ENCODE measurements at regions not wholly inside any gene's neighbourhood (a gene's known extent, or its start where the extent isn't known, plus 50 kb on each side); places are given as distances from the start of the nearest gene placed in this dataset.

- no peak for TF ChIP-seq CTCF (IDR thresholded peaks at IDR 0.05; ENCODE audit: control insufficient read depth, insufficient read depth, low read depth, low read length, missing control alignments)
- no peak for DNase-seq (ENCODE audit: low read depth)
- H3K4me3 ChIP-seq (ENCODE audit: control insufficient read depth, low read depth, low read length) = no peak overlapping the region
Observed at GRCh38 chr12:131458931-131459772, 251.7 kb upstream of the SFSWAP start.

GRCh38 chr12:131459773-131460365 is 251.0 kb upstream of the SFSWAP start:
- TF ChIP-seq CTCF (IDR thresholded peaks at IDR 0.05; ENCODE audit: control insufficient read depth, insufficient read depth, low read depth, low read length, missing control alignments) = no peak
- DNase-seq (ENCODE audit: low read depth) = no peak
- H3K4me3 ChIP-seq (ENCODE audit: control insufficient read depth, low read depth, low read length) = no peak overlapping the region

- no peak overlapping the region for H3K4me3 ChIP-seq (ENCODE audit: control insufficient read depth, low read depth, low read length)
- no peak for DNase-seq (ENCODE audit: low read depth)
- no peak for TF ChIP-seq CTCF (IDR thresholded peaks at IDR 0.05; ENCODE audit: control insufficient read depth, insufficient read depth, low read depth, low read length, missing control alignments)
Observed at GRCh38 chr12:131460520-131460919, 250.4 kb upstream of the SFSWAP start.

GRCh38 chr12:131461096-131461495 is 249.8 kb upstream of the SFSWAP start:
- no peak for DNase-seq (ENCODE audit: low read depth)
- H3K4me3 ChIP-seq (ENCODE audit: control insufficient read depth, low read depth, low read length) = no peak overlapping the region
- TF ChIP-seq CTCF (IDR thresholded peaks at IDR 0.05; ENCODE audit: control insufficient read depth, insufficient read depth, low read depth, low read length, missing control alignments) = no peak

- no peak overlapping the region for H3K4me3 ChIP-seq (ENCODE audit: control insufficient read depth, low read depth, low read length)
- no peak for DNase-seq (ENCODE audit: low read depth)
- TF ChIP-seq CTCF (IDR thresholded peaks at IDR 0.05; ENCODE audit: control insufficient read depth, insufficient read depth, low read depth, low read length, missing control alignments) = no peak
Observed at GRCh38 chr12:131463174-131463573, 247.7 kb upstream of the SFSWAP start.

GRCh38 chr12:131464081-131464480 is 246.8 kb upstream of the SFSWAP start:
- TF ChIP-seq CTCF (IDR thresholded peaks at IDR 0.05; ENCODE audit: control insufficient read depth, insufficient read depth, low read depth, low read length, missing control alignments) = no peak
- DNase-seq (ENCODE audit: low read depth) = no peak

More at GRCh38 chr12:131464081-131464480, 246.8 kb upstream of the SFSWAP start:
- H3K4me3 ChIP-seq (ENCODE audit: control insufficient read depth, low read depth, low read length) = no peak overlapping the region
